SJCRH30 (cell line): ENCODE measurements at regions not wholly inside any gene's neighbourhood (a gene's known extent, or its start where the extent isn't known, plus 50 kb on each side); places are given as distances from the start of the nearest gene placed in this dataset.

Experiments used
- DNase-seq, 2 experiments: peaks; one replicate each; pipeline ENCODE4 v3.0.0-alpha.2; 2015 to 2020
- H3K27ac ChIP-seq: fragments of 250-450 bp; sonication (Bioruptor Pico); 2 replicates; pipeline ENCODE4 v1.5.1; 2020; ENCODE audit warnings: mild to moderate bottlenecking, moderate library complexity
- H3K27me3 ChIP-seq: fragments of 250-450 bp; sonication (Bioruptor Pico); 2 replicates; pipeline ENCODE4 v1.5.1; 2020; ENCODE audit warnings: mild to moderate bottlenecking, moderate library complexity
- H3K36me3 ChIP-seq: fragments of 250-450 bp; sonication (Bioruptor Pico); 2 replicates; pipeline ENCODE4 v1.5.1; 2020; ENCODE audit warnings: mild to moderate bottlenecking, moderate library complexity
- H3K4me1 ChIP-seq: fragments of 250-450 bp; sonication (Bioruptor Pico); 2 replicates; pipeline ENCODE4 v1.5.1; 2020; ENCODE audit warnings: mild to moderate bottlenecking, moderate library complexity
- H3K4me3 ChIP-seq: fragments of 250-450 bp; sonication (Bioruptor Pico); 2 replicates; pipeline ENCODE4 v1.5.1; 2020; ENCODE audit warnings: mild to moderate bottlenecking, moderate library complexity
- H3K9me3 ChIP-seq: fragments of 250-450 bp; sonication (Bioruptor Pico); replicated peaks from 2 replicates; pipeline ENCODE4 v1.5.1; 2020; ENCODE audit warnings: mild to moderate bottlenecking, moderate library complexity

GRCh38 chr1:218058730-218059129, 226.4 kb upstream of the RRP15 start:
- DNase-seq, result no peak
- Histone ChIP-seq H3K27me3 (no peaks in the 10 kb centered on the region), H3K27ac (no peak overlapping the region), H3K4me1 (no peaks in the 10 kb centered on the region), H3K9me3 (no peaks in the 10 kb centered on the region), H3K36me3 (no peaks in the 10 kb centered on the region), H3K4me3 (no peak overlapping the region)

- H3K9me3 ChIP-seq, result no peaks in the 10 kb centered on the region; the same call in 1 of the 2 replicates
- H3K27ac ChIP-seq, result no peak overlapping the region
- no peak for DNase-seq
- H3K27me3 ChIP-seq, result no peaks in the 10 kb centered on the region
- no peaks in the 10 kb centered on the region for H3K4me1 ChIP-seq
- no peak overlapping the region for H3K4me3 ChIP-seq
- H3K36me3 ChIP-seq, result no peaks in the 10 kb centered on the region
Observed at GRCh38 chr1:218064426-218064825, 220.7 kb upstream of the RRP15 start.

- Histone ChIP-seq H3K9me3 (no peaks in the 10 kb centered on the region; the same call in 1 of the 2 replicates), H3K27me3 (no peaks in the 10 kb centered on the region), H3K36me3 (no peaks in the 10 kb centered on the region), H3K4me3 (no peak overlapping the region), H3K4me1 (no peaks in the 10 kb centered on the region), H3K27ac (no peak overlapping the region)
- no peak for DNase-seq
Observed at GRCh38 chr1:218066332-218066731, 218.8 kb upstream of the RRP15 start.

DNA sequence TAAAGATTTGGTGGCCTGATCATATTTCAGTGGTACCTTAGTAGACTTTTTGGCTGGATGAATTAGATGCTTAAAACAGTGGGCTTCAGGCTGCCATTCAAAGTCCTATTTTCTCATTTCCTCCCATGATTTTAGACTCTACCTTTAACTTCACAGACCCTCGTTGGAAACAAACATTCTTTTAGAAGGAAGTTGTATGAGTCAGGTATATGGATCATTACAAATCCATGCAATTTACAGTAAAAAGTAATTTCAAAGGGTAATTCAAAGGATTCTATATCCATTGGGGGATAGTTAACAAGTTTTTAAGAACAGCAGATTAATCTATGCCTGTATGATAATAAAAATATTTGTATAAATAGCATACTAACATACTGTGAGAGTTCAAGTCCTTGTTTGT, 216.9 kb upstream of the RRP15 start:
- Histone ChIP-seq H3K9me3 (no peaks in the 10 kb centered on the region; the same call in 1 of the 2 replicates), H3K27ac (no peak overlapping the region), H3K27me3 (no peaks in the 10 kb centered on the region), H3K36me3 (no peaks in the 10 kb centered on the region), H3K4me1 (no peaks in the 10 kb centered on the region), H3K4me3 (no peak overlapping the region)
- DNase-seq, result no peak

DNA sequence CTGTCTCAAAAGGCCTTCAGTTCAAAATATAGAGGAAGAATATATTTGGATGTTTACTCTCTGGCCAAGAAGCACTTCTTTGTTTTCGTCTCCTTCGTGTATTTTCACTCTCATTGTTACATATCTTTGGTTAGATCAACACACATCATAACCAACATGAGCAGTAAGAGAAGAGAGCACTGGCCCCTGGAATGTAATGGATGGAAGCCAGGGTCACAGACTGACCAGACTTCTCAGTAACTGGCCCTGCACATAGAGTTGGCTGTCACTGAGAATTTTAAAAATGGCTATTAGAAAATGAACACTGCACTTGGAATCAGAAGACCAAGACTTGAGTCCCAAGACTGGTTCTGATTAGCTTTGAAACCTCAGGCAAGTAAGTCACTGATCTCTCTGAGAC, 215.9 kb upstream of the RRP15 start:
- H3K27me3 ChIP-seq, result no peaks in the 10 kb centered on the region
- H3K27ac ChIP-seq, result no peak overlapping the region
- no peak for DNase-seq
- no peaks in the 10 kb centered on the region; the same call in 1 of the 2 replicates for H3K9me3 ChIP-seq
- no peaks in the 10 kb centered on the region for H3K36me3 ChIP-seq
- H3K4me3 ChIP-seq, result no peak overlapping the region
- H3K4me1 ChIP-seq, result no peaks in the 10 kb centered on the region

- Histone ChIP-seq H3K9me3 (no peaks in the 10 kb centered on the region), H3K27ac (no peak overlapping the region), H3K4me3 (no peak overlapping the region), H3K4me1 (no peaks in the 10 kb centered on the region), H3K27me3 (no peaks in the 10 kb centered on the region), H3K36me3 (no peaks in the 10 kb centered on the region)
- DNase-seq, result no peak
Observed at GRCh38 chr1:218073062-218073461, 212.0 kb upstream of the RRP15 start.

DNA sequence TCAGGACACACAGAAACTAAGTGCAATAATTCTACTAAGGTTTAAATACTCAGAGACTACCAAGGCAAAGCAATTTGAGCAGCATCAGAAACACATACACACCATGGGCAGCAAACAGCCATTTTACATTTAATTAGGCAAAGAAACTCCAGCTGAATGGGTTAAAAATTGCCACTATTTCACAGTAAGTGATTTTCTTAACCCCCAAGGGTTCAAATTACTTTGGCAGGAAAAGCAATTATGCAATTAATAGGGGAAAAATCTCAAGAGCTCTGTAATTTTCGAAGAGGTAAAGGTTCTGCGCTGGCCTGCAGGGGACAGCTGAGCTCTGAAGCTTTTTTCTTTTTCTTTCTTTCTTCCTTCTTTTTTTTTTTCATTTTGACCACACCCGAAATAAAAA, 206.2 kb upstream of the RRP15 start:
- peaks cover 4% of the 10 kb centered on the region; the same call in 1 of the 2 replicates for H3K27me3 ChIP-seq
- H3K36me3 ChIP-seq, result no peaks in the 10 kb centered on the region
- no peak for DNase-seq
- no peaks in the 10 kb centered on the region for H3K9me3 ChIP-seq
- no peaks in the 10 kb centered on the region for H3K4me1 ChIP-seq
- no peak overlapping the region for H3K4me3 ChIP-seq
- no peak overlapping the region for H3K27ac ChIP-seq

DNA sequence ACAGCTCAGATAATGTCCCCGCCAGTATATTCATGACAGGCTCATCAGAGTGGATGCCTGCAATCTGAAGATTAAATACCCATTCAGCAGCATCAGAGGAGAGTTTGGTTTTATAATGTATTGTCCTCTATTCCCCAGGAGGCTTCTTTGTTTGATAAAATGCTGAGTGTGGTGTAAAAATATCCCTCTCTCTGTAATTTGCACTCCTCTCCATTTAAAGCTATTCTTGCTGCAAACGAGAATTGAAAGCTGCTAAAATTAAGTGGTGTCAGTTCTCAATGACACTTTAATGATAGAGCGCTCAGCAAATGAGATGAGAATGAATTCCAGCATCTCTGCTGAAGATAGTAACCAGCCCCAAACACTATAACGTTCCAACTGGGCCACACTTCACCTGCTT, 205.7 kb upstream of the RRP15 start:
- no peaks in the 10 kb centered on the region for H3K4me1 ChIP-seq
- H3K27me3 ChIP-seq, result peaks cover 4% of the 10 kb centered on the region; the same call in 1 of the 2 replicates
- no peak overlapping the region for H3K4me3 ChIP-seq
- H3K27ac ChIP-seq, result no peak overlapping the region
- H3K9me3 ChIP-seq, result no peaks in the 10 kb centered on the region
- H3K36me3 ChIP-seq, result no peaks in the 10 kb centered on the region
- DNase-seq, result no peak

DNA sequence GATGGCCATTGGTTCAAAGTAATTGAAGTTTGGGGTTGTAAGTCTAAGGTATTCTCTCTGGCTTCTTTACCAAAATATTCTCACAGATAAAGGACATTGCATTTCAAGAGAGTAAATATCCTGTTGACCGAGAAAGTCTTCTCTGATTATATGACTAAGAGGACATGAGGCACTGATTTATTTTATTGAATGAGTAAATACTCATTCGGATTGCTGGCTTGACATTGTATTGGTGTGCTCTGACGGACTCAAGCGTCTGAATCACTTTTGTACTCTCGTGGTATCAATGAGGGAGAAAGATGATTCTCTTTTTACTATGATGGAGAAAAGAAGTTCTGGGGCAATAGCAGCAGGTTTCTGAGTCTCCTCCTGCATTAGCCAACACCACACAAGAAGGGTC, 205.3 kb upstream of the RRP15 start:
- no peak for DNase-seq
- H3K9me3 ChIP-seq, result no peaks in the 10 kb centered on the region

GRCh38 chr1:218080863-218081262, 204.2 kb upstream of the RRP15 start:
- Histone ChIP-seq H3K27ac (no peak overlapping the region), H3K36me3 (no peaks in the 10 kb centered on the region), H3K4me3 (no peak overlapping the region), H3K27me3 (peaks cover 4% of the 10 kb centered on the region; the same call in 1 of the 2 replicates), H3K9me3 (no peaks in the 10 kb centered on the region), H3K4me1 (no peaks in the 10 kb centered on the region)
- DNase-seq, result no peak

More for the DNA sequence above, 205.3 kb upstream of the RRP15 start:
- Histone ChIP-seq H3K27me3 (peaks cover 4% of the 10 kb centered on the region; the same call in 1 of the 2 replicates), H3K36me3 (no peaks in the 10 kb centered on the region), H3K4me3 (no peak overlapping the region), H3K4me1 (no peaks in the 10 kb centered on the region), H3K27ac (no peak overlapping the region)

DNA sequence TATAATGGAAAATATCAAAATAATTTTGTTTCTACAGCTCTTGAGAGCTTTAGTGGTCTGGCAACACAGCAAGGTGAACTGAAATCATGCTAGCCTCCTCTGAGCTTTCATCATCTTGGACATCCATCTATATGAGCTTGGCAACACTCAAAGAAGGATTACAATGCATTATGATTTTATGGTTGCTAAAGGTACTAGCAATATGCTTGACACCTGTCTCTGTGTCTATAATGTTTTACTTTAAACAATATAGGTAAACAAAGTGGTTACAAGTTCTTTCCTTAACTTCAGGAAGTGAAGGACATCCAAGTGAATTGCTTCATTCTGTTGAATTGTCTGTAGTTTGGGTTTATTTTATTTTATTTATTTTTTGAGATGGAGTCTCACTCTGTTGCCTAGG, 203.7 kb upstream of the RRP15 start:
- peaks cover 4% of the 10 kb centered on the region; the same call in 1 of the 2 replicates for H3K27me3 ChIP-seq
- H3K27ac ChIP-seq, result no peak overlapping the region
- no peaks in the 10 kb centered on the region for H3K9me3 ChIP-seq
- H3K4me3 ChIP-seq, result no peak overlapping the region
- no peaks in the 10 kb centered on the region for H3K36me3 ChIP-seq
- no peak for DNase-seq
- H3K4me1 ChIP-seq, result no peaks in the 10 kb centered on the region

GRCh38 chr1:218090459-218090858, 194.6 kb upstream of the RRP15 start:
- Histone ChIP-seq H3K4me3 (no peak overlapping the region), H3K27ac (no peak overlapping the region)

DNA sequence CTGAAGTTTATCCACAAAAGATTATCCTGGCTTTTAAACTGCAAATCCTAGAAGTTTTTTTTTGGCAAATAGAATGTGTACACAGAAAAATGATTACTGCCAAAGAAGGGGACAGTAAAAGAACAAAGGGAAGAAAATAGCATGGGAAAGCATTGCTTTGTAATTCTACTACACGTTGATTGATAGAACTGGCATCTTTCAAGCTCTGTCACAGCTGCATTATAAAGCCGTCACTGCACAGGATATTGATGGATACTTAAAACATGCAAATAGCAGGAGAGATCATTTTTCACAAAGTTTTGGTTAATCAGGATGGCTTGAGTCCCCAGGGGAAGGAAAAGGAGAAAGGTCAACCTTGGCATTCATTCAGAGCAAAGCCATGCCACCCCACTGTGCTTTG, 183.7 kb upstream of the RRP15 start:
- H3K27me3 ChIP-seq, result no peaks in the 10 kb centered on the region
- no peak overlapping the region for H3K4me3 ChIP-seq
- H3K27ac ChIP-seq, result no peak overlapping the region
- H3K4me1 ChIP-seq, result no peaks in the 10 kb centered on the region
- H3K36me3 ChIP-seq, result no peaks in the 10 kb centered on the region
- peaks cover 3% of the 10 kb centered on the region; the same call in 1 of the 2 replicates for H3K9me3 ChIP-seq
- no peak for DNase-seq

More at GRCh38 chr1:218090459-218090858, 194.6 kb upstream of the RRP15 start:
- H3K27me3 ChIP-seq, result 0 out of 2 replicates have a peak, but pooled peaks cover 6% of the 10 kb centered on the region
- no peaks in the 10 kb centered on the region for H3K9me3 ChIP-seq
- H3K36me3 ChIP-seq, result no peaks in the 10 kb centered on the region
- no peak for DNase-seq
- H3K4me1 ChIP-seq, result no peaks in the 10 kb centered on the region

DNA sequence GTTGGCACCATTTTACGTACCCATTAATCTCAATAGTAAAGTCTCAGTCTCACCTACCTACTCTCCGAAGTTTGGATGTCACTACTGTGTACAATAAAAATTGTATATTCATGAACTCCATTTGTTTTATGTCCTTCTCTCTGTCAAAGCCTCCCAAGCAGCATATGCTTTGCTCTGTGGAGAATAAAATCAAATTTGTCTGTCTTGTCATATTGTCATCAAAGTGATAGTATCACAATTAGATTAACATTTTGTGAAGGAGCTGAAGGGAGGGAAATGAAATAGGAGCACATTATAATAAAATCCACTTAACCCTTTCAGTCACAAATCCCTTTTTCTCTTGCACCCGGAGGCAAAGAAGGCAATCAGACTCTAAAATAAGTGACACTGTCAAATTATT, 177.1 kb upstream of the RRP15 start:
- H3K9me3 ChIP-seq, result no peaks in the 10 kb centered on the region
- no peak overlapping the region for H3K27ac ChIP-seq
- H3K4me3 ChIP-seq, result no peak overlapping the region
- DNase-seq, result no peak
- H3K36me3 ChIP-seq, result no peaks in the 10 kb centered on the region
- no peaks in the 10 kb centered on the region for H3K27me3 ChIP-seq
- no peaks in the 10 kb centered on the region for H3K4me1 ChIP-seq

DNA sequence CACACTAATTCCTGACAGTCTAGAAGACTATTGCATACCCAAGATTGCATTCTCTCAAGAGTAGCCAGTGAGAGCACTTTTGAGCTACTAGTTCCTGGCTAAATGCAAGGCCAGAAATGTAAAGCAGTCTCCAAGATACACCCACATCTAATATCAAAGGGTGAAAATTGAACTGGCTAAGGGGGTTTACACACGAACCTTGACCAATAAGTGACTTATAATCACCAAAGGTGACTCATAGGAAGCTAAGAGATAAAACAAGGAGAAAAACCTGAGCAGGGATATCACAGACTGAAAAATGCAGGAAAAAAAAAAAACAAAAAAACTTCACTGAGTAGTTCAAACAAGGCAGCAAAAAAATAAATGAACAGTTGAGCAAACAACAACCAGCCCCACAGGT, 172.2 kb upstream of the RRP15 start:
- no peak for DNase-seq
- Histone ChIP-seq H3K4me3 (no peak overlapping the region), H3K4me1 (no peaks in the 10 kb centered on the region), H3K27me3 (no peaks in the 10 kb centered on the region), H3K27ac (no peak overlapping the region), H3K36me3 (no peaks in the 10 kb centered on the region), H3K9me3 (no peaks in the 10 kb centered on the region)

GRCh38 chr1:218123968-218124367, 161.1 kb upstream of the RRP15 start:
- peak; percentile 42 to 63 for DNase-seq
- H3K4me1 ChIP-seq, result no peaks in the 10 kb centered on the region
- no peak overlapping the region for H3K4me3 ChIP-seq
- H3K36me3 ChIP-seq, result no peaks in the 10 kb centered on the region
- peaks cover 9% of the 10 kb centered on the region; the same call in 1 of the 2 replicates for H3K27me3 ChIP-seq
- H3K27ac ChIP-seq, result no peak overlapping the region
- no peaks in the 10 kb centered on the region for H3K9me3 ChIP-seq
